Esophagus muscularis mucosa (tissue), 4 donors: ENCODE measurements at regions not wholly inside any gene's neighbourhood (a gene's known extent, or its start where the extent isn't known, plus 50 kb on each side); places are given as distances from the start of the nearest gene placed in this dataset.

Experiments
- EP300 ChIP-seq: sonication (generic); formaldehyde crosslinking; IDR thresholded peaks from one replicate; pipeline ENCODE4 v1.6.1; 2017; ENCODE audit warnings: antibody characterized with exemption
- POLR2A ChIP-seq: fragments of 450-650 bp; IDR thresholded peaks from one replicate; pipeline ENCODE4 v1.6.1; 2017; ENCODE audit warnings: antibody characterized with exemption, moderate library complexity, mild to moderate bottlenecking, low read depth
- POLR2AphosphoS5 ChIP-seq, 2 donors: sonication (generic); formaldehyde crosslinking; IDR thresholded peaks; one replicate each; pipeline ENCODE4 v1.6.1; 2017; ENCODE audit warnings: antibody characterized with exemption in 2 of 2
- TF ChIP-seq, protein P1 (sequence below), 3 experiments: fragments of 200-600 bp in 2 of 3; fragments of 450-650 bp in 1 of 3; sonication (generic) in 2 of 3; IDR thresholded peaks; one replicate each; pipeline ENCODE4 v1.5.1; 2017 to 2019; ENCODE audit warnings: antibody characterized with exemption in 3 of 3, mild to moderate bottlenecking in 2 of 3, moderate library complexity in 1 of 3

DNA sequence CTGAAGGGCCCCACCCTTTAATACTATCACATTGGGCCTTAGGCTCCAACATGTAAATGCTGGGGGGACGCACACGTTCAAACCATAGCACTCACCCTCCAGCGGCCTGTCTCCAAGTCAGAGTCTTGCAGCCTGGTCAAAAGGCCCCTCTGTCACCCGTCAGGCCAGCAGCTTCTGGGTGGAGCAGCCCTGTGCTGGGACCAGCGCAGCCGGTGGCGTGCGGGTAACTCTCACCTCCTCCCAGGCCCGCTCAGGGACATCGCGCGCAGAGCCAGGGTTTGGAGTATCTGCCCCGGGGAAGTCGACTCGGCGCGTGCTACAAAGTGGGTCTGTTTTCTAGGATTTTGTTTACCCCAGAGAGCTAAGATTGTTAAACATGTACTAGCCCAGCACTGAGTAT is 93.0 kb upstream of the COL5A1 start:
- TF ChIP-seq POLR2A (no peak), EP300 (no peak), POLR2AphosphoS5 (IDR thresholded peaks at IDR 0.05) (no peak)
- TF ChIP-seq, protein P1, sequence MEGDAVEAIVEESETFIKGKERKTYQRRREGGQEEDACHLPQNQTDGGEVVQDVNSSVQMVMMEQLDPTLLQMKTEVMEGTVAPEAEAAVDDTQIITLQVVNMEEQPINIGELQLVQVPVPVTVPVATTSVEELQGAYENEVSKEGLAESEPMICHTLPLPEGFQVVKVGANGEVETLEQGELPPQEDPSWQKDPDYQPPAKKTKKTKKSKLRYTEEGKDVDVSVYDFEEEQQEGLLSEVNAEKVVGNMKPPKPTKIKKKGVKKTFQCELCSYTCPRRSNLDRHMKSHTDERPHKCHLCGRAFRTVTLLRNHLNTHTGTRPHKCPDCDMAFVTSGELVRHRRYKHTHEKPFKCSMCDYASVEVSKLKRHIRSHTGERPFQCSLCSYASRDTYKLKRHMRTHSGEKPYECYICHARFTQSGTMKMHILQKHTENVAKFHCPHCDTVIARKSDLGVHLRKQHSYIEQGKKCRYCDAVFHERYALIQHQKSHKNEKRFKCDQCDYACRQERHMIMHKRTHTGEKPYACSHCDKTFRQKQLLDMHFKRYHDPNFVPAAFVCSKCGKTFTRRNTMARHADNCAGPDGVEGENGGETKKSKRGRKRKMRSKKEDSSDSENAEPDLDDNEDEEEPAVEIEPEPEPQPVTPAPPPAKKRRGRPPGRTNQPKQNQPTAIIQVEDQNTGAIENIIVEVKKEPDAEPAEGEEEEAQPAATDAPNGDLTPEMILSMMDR (IDR thresholded peaks at IDR 0.05): no peak
